H54 (cell line): ENCODE measurements at regions not wholly inside any gene's neighbourhood (a gene's known extent, or its start where the extent isn't known, plus 50 kb on each side); places are given as distances from the start of the nearest gene placed in this dataset.

Experiments used
- DNase-seq: peaks from one replicate; pipeline ENCODE4 v3.0.0; 2011; ENCODE audit warnings: low spot score, mixed read lengths; ENCODE audit not compliant: insufficient read length
- FAIRE-seq: peaks from 3 replicates; lab custom pipeline; 2011; peaks lifted over from hg19 to GRCh38; lab: Jason Lieb, UNC
- POLR2A ChIP-seq: IDR thresholded peaks from 2 replicates; pipeline ENCODE4 v1.6.1; 2011; ENCODE audit warnings: low read depth, mild to moderate bottlenecking, low read length

- TF ChIP-seq POLR2A: no peak
- DNase-seq (no peak), FAIRE-seq (no peak)
Observed at GRCh38 chr2:81672516-81672915, 1368.0 kb upstream of the LRRTM1 start.

GRCh38 chr2:81670885-81671284 is 1366.3 kb upstream of the LRRTM1 start:
- no peak for DNase-seq
- no peak for TF ChIP-seq POLR2A

GRCh38 chr2:81661081-81661480 is 1356.5 kb upstream of the LRRTM1 start:
- TF ChIP-seq POLR2A: no peak
- FAIRE-seq (no peak), DNase-seq (no peak)

More at GRCh38 chr2:81670885-81671284, 1366.3 kb upstream of the LRRTM1 start:
- FAIRE-seq: no peak

- DNase-seq (no peak), FAIRE-seq (peak; percentile 80)
- no peak for TF ChIP-seq POLR2A
Observed at GRCh38 chr2:81658227-81658626, 1353.7 kb upstream of the LRRTM1 start.

GRCh38 chr2:81650048-81650971 is 1345.8 kb upstream of the LRRTM1 start:
- FAIRE-seq: peak; percentile 94
- DNase-seq: no peak
- no peak for TF ChIP-seq POLR2A

- no peak for DNase-seq
Observed at GRCh38 chr2:81648806-81649205, 1344.3 kb upstream of the LRRTM1 start.

GRCh38 chr2:81648370-81648769 is 1343.8 kb upstream of the LRRTM1 start:
- TF ChIP-seq POLR2A: no peak
- no peak for DNase-seq
- no peak for FAIRE-seq

More at GRCh38 chr2:81648806-81649205, 1344.3 kb upstream of the LRRTM1 start:
- no peak for TF ChIP-seq POLR2A
- FAIRE-seq: no peak

GRCh38 chr2:81647715-81648230 is 1343.2 kb upstream of the LRRTM1 start:
- DNase-seq (no peak), FAIRE-seq (no peak)
- TF ChIP-seq POLR2A: no peak

- no peak for FAIRE-seq
- no peak for DNase-seq
- TF ChIP-seq POLR2A: no peak
Observed at GRCh38 chr2:81645745-81646301, 1341.3 kb upstream of the LRRTM1 start.

GRCh38 chr2:81644189-81644588 is 1339.6 kb upstream of the LRRTM1 start:
- DNase-seq (no peak), FAIRE-seq (no peak)
- no peak for TF ChIP-seq POLR2A

- DNase-seq: no peak
Observed at GRCh38 chr2:81624825-81625224, 1320.3 kb upstream of the LRRTM1 start.

GRCh38 chr2:81600088-81600487 is 1295.5 kb upstream of the LRRTM1 start:
- DNase-seq (no peak), FAIRE-seq (no peak)
- TF ChIP-seq POLR2A: no peak

More at GRCh38 chr2:81624825-81625224, 1320.3 kb upstream of the LRRTM1 start:
- no peak for TF ChIP-seq POLR2A
- no peak for FAIRE-seq

GRCh38 chr2:81598453-81598852 is 1293.9 kb upstream of the LRRTM1 start:
- FAIRE-seq: peak; percentile 52
- no peak for DNase-seq
- no peak for TF ChIP-seq POLR2A

- DNase-seq: no peak
- TF ChIP-seq POLR2A: no peak
- FAIRE-seq: no peak
Observed at GRCh38 chr2:81589406-81589805, 1284.9 kb upstream of the LRRTM1 start.
